Activated CD4-positive, CD25-positive, alpha-beta regulatory T cell treated with anti-CD3 and anti-CD28 coated beads, Interleukin-2, amount 50 U/mL, for 16 hours (primary cell): ENCODE measurements at regions not wholly inside any gene's neighbourhood (a gene's known extent, or its start where the extent isn't known, plus 50 kb on each side); places are given as distances from the start of the nearest gene placed in this dataset.

ENCODE experiments used
- DNase-seq: peaks from one replicate; pipeline ENCODE4 v3.0.0-alpha.2; 2020; ENCODE audit warnings: low read depth, low spot score

- DNase-seq = no peak
Measured at GRCh38 chr5:8961219-8961618, 584.7 kb downstream of the SEMA5A start.

DNA sequence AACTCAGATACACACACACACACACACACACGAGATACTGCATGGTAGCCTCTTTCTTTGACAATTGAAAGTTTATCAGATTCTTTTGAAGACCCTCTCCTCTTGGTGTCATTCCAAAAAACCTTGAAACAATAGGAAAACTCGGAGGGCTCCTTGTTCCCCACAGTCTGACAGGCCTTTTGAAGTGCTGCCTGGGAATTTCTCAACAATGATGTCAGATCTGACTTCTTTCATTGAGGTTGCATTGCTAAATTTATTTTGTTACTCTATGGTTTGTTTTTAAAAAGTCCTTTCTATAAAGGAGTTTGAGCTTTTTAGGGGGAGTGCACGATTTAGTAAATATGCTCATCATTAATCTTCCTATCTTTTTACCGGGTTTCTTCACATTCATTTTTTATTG is 583.9 kb downstream of the SEMA5A start:
- DNase-seq = no peak

DNA sequence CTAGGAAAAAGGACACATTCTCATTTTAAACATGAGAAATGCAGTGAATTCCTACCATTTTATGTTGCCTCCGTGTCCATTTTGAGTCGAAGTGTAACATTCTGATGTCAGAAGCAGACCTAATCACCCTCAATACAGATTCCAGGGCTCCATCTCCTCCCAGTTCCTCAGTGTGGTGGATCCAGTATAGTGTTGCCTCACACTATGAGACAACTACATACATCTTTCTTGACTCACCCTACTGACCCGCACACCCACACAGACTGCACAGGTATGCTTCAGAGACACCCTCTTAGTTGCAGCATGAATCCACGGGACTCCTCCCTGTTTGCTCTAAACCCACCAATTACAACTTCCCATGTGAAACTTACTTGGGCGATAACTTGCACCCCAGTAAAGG is 564.9 kb downstream of the SEMA5A start:
- no peak for DNase-seq

DNA sequence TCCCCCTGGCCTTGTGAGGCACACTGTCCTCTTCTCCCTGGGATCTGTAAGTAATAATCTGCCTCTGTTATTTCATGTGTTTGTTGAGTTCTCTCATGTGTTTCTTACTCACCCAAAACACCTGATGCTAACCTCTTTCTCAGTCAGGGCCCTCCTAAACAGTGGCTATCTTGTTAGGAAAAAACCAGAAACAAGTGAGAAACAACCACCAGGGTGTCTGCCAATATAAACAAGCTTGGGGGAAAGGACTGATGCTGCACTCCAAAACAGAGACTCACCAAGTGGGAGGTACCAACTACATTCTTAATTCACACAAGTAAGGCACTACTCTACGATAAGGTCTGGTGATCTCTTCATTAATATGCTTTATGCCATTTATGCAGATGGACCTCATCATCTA is 564.4 kb downstream of the SEMA5A start:
- DNase-seq = no peak

GRCh38 chr5:8984386-8984785 is 561.5 kb downstream of the SEMA5A start:
- no peak for DNase-seq
